NCI-H1092 (cell line): ENCODE measurements at regions not wholly inside any gene's neighbourhood (a gene's known extent, or its start where the extent isn't known, plus 50 kb on each side); places are given as distances from the start of the nearest gene placed in this dataset.
A peak's percentile ranks its signal among the peaks of the same experiment; 100 is the strongest.
"Not testable (repeated sequence)": the region's sequence is repeated elsewhere in the genome, so short reads cannot be mapped to it uniquely, and the experiment has no call there.

ENCODE experiments used
- DNase-seq: peaks from one replicate; lab custom pipeline; 2025; lab: John Stamatoyannopoulos, UW

GRCh38 chr7:101743241-101743994, 74.0 kb upstream of the CUX1 start:
- DNase-seq: peak; percentile 28

- DNase-seq: no peak
Measured at GRCh38 chr7:101743995-101744360, 73.4 kb upstream of the CUX1 start.

GRCh38 chr7:101744588-101744987, 72.8 kb upstream of the CUX1 start:
- no peak for DNase-seq

GRCh38 chr7:101746314-101746713, 71.1 kb upstream of the CUX1 start:
- DNase-seq: no peak

GRCh38 chr7:101747053-101747878, 70.2 kb upstream of the CUX1 start:
- no peak for DNase-seq

GRCh38 chr7:101747879-101748345, 69.5 kb upstream of the CUX1 start:
- no peak for DNase-seq

GRCh38 chr7:101749891-101750290, 67.5 kb upstream of the CUX1 start:
- no peak for DNase-seq

- DNase-seq: no peak
Measured at GRCh38 chr7:101753316-101753715, 64.1 kb upstream of the CUX1 start.

- DNase-seq: no peak
Measured at GRCh38 chr7:101754424-101755159, 62.8 kb upstream of the CUX1 start.

- DNase-seq: no peak
Measured at GRCh38 chr7:101757879-101758278, 59.5 kb upstream of the CUX1 start.

GRCh38 chr7:101758519-101758918, 58.9 kb upstream of the CUX1 start:
- DNase-seq: not testable (repeated sequence)

- no peak for DNase-seq
Measured at GRCh38 chr7:101764221-101764620, 53.2 kb upstream of the CUX1 start.

- no peak for DNase-seq
Measured at GRCh38 chr7:101767544-101767943, 49.9 kb upstream of the CUX1 start.
